Gastroesophageal sphincter (tissue), 4 donors: ENCODE measurements at regions not wholly inside any gene's neighbourhood (a gene's known extent, or its start where the extent isn't known, plus 50 kb on each side); places are given as distances from the start of the nearest gene placed in this dataset.
A peak's percentile ranks its signal among the peaks of the same experiment; 100 is the strongest.

Experiments used
- ATAC-seq: fragments of 150-250 bp; one replicate; pipeline ENCODE4 v1.9.1; 2016; ENCODE audit warnings: mild to moderate bottlenecking, moderate library complexity
- H3K27ac ChIP-seq, 4 donors: fragments of 200-600 bp; sonication (generic) in 3 of 4; 1 replicate in 3 of 4; 2 replicates in 1 of 4; pipeline ENCODE4 v1.5.1; 2016 to 2019
- H3K27me3 ChIP-seq: fragments of 200-600 bp; sonication (generic); one replicate; pipeline ENCODE4 v1.5.1; 2019
- H3K36me3 ChIP-seq, 2 donors: fragments of 200-600 bp; sonication (generic); one replicate each; pipeline ENCODE4 v1.5.1; 2019; ENCODE audit warnings: control low read depth in 1 of 2
- H3K4me1 ChIP-seq, 3 donors: fragments of 200-600 bp; sonication (generic); 1 replicate in 2 of 3; 2 replicates in 1 of 3; pipeline ENCODE4 v1.5.1; 2016 to 2019; ENCODE audit warnings: control low read depth in 2 of 3
- H3K4me3 ChIP-seq, 2 donors: fragments of 200-600 bp; sonication (generic); one replicate each; pipeline ENCODE4 v1.5.1; 2019; ENCODE audit warnings: mild to moderate bottlenecking in 1 of 2, moderate library complexity in 1 of 2
- H3K9me3 ChIP-seq, 3 donors: fragments of 200-600 bp; sonication (generic); one replicate each; pipeline ENCODE4 v1.5.1; 2017 to 2019; ENCODE audit warnings: control low read depth in 2 of 3
- CTCF ChIP-seq, 4 experiments: fragments of 200-600 bp in 2 of 4; fragments of 450-650 bp in 2 of 4; sonication (generic) in 1 of 4; IDR thresholded peaks; one replicate each; pipeline ENCODE4 v1.5.1; 2017 to 2019; ENCODE audit warnings: antibody characterized with exemption in 4 of 4, mild to moderate bottlenecking in 2 of 4, moderate library complexity in 2 of 4
- EP300 ChIP-seq: sonication (generic); formaldehyde crosslinking; IDR thresholded peaks from one replicate; pipeline ENCODE4 v1.6.1; 2017; ENCODE audit warnings: antibody characterized with exemption, mild to moderate bottlenecking
- POLR2A ChIP-seq, 2 donors: fragments of 450-650 bp; IDR thresholded peaks; one replicate each; pipeline ENCODE4 v1.6.1; 2017; ENCODE audit warnings: antibody characterized with exemption in 2 of 2, mild to moderate bottlenecking in 2 of 2, moderate library complexity in 1 of 2
- POLR2AphosphoS5 ChIP-seq: sonication (generic); formaldehyde crosslinking; IDR thresholded peaks from one replicate; pipeline ENCODE4 v1.6.1; 2017; ENCODE audit warnings: antibody characterized with exemption
- WGBS, 2 donors: methylation state at CpG; one replicate each; pipeline ENCODE4 v1.1.5; 2018; ENCODE audit warnings: low coverage in 1 of 2; 5-methylcytosine and 5-hydroxymethylcytosine counted together

- no peaks in the 10 kb centered on the region for H3K9me3 ChIP-seq
- no peaks in the 10 kb centered on the region for H3K27me3 ChIP-seq
- no peak overlapping the region for H3K4me3 ChIP-seq
- no peak for ATAC-seq
- H3K27ac ChIP-seq: no peak overlapping the region
- H3K36me3 ChIP-seq: peaks cover 0 to 54% of the 10 kb centered on the region in 2 donors
- 97 to 100% methylated on average over 1 to 5 of the region's 8 CpGs for WGBS, 2 donors
- TF ChIP-seq EP300 (no peak), CTCF (IDR thresholded peaks at IDR 0.05) (no peak), POLR2A (IDR thresholded peaks at IDR 0.05) (no peak), POLR2AphosphoS5 (no peak)
- peaks cover 9 to 82% (median 50%) of the 10 kb centered on the region in 3 donors for H3K4me1 ChIP-seq
Measured at GRCh38 chr12:124407074-124407473, 112.2 kb downstream of the RFLNA start.

- WGBS, 2 donors: no CpG with 5 or more reads among the region's 10 CpGs
- H3K36me3 ChIP-seq: peaks cover 0 to 62% of the 10 kb centered on the region in 2 donors
- no peak for ATAC-seq
- H3K27ac ChIP-seq: no peak overlapping the region
- peaks cover 9 to 80% (median 40%) of the 10 kb centered on the region in 3 donors for H3K4me1 ChIP-seq
- H3K27me3 ChIP-seq: no peaks in the 10 kb centered on the region
- no peak for TF ChIP-seq EP300
- no peak for TF ChIP-seq POLR2A (IDR thresholded peaks at IDR 0.05)
- TF ChIP-seq POLR2AphosphoS5: no peak
- TF ChIP-seq CTCF (IDR thresholded peaks at IDR 0.05): no peak
- H3K9me3 ChIP-seq: no peaks in the 10 kb centered on the region
- H3K4me3 ChIP-seq: no peak overlapping the region
Measured at GRCh38 chr12:124406043-124406442, 111.2 kb downstream of the RFLNA start.

- no peak overlapping the region for H3K4me3 ChIP-seq
- no peaks in the 10 kb centered on the region for H3K27me3 ChIP-seq
- peak overlapping the region in 2 of 4 donors; percentile 77 to 82 for H3K27ac ChIP-seq
- peaks cover 0 to 65% of the 10 kb centered on the region in 2 donors for H3K36me3 ChIP-seq
- H3K9me3 ChIP-seq: no peaks in the 10 kb centered on the region
- no CpG with 5 or more reads among the region's 15 CpGs for WGBS, 2 donors
- ATAC-seq: no peak
- TF ChIP-seq POLR2AphosphoS5 (no peak), EP300 (no peak), POLR2A (IDR thresholded peaks at IDR 0.05) (no peak), CTCF (IDR thresholded peaks at IDR 0.05) (no peak)
- peaks cover 9 to 78% (median 35%) of the 10 kb centered on the region in 3 donors for H3K4me1 ChIP-seq
Measured at GRCh38 chr12:124405592-124405991, 110.7 kb downstream of the RFLNA start.

GRCh38 chr12:124405151-124405550, 110.3 kb downstream of the RFLNA start:
- Histone ChIP-seq H3K4me3 (no peak overlapping the region), H3K27me3 (no peaks in the 10 kb centered on the region), H3K4me1 (peaks cover 6 to 78% (median 31%) of the 10 kb centered on the region in 3 donors), H3K36me3 (peaks cover 0 to 69% of the 10 kb centered on the region in 2 donors), H3K9me3 (no peaks in the 10 kb centered on the region), H3K27ac (peak overlapping the region in 3 of 4 donors; percentile 76 to 82 (median 77))
- TF ChIP-seq POLR2AphosphoS5 (no peak), EP300 (no peak), POLR2A (IDR thresholded peaks at IDR 0.05) (no peak), CTCF (IDR thresholded peaks at IDR 0.05) (no peak)
- no peak for ATAC-seq
- 80 to 91% methylated on average over 1 to 8 of the region's 10 CpGs for WGBS, 2 donors

- WGBS, 2 donors: 80% methylated on average over 1 of the region's 17 CpGs; no CpG with 5 or more reads in 1 of the 2 donors
- peaks cover 6 to 78% (median 34%) of the 10 kb centered on the region in 3 donors for H3K4me1 ChIP-seq
- peaks cover 0 to 69% of the 10 kb centered on the region in 2 donors for H3K36me3 ChIP-seq
- TF ChIP-seq POLR2A (IDR thresholded peaks at IDR 0.05): no peak
- TF ChIP-seq POLR2AphosphoS5: no peak
- TF ChIP-seq EP300: no peak
- no peak for TF ChIP-seq CTCF (IDR thresholded peaks at IDR 0.05)
- no peak for ATAC-seq
- H3K27ac ChIP-seq: peak overlapping the region; percentile 29 to 82 (median 76)
- H3K27me3 ChIP-seq: no peaks in the 10 kb centered on the region
- no peak overlapping the region for H3K4me3 ChIP-seq
- H3K9me3 ChIP-seq: no peaks in the 10 kb centered on the region
Measured at GRCh38 chr12:124404162-124404784, 109.4 kb downstream of the RFLNA start.
